DOHH2 (cell line): ENCODE measurements at regions not wholly inside any gene's neighbourhood (a gene's known extent, or its start where the extent isn't known, plus 50 kb on each side); places are given as distances from the start of the nearest gene placed in this dataset.

Source experiments
- H3F3A ChIP-seq: fragments of 200-600 bp; sonication (generic), shearing (Covaris generic); 2 replicates; pipeline ENCODE4 v1.6.0; 2016; ENCODE audit warnings: antibody characterized with exemption, mild to moderate bottlenecking; ENCODE audit not compliant: control insufficient read depth, insufficient read depth
- H3K27ac ChIP-seq: fragments of 200-600 bp; sonication (generic); 2 replicates; pipeline ENCODE4 v1.5.1; 2014; ENCODE audit warnings: low read depth, mild to moderate bottlenecking, low read length, moderate library complexity
- H3K27me3 ChIP-seq: fragments of 200-600 bp; sonication (generic); 2 replicates; pipeline ENCODE4 v1.6.1; 2014; ENCODE audit warnings: mild to moderate bottlenecking, low read length, mixed read lengths; ENCODE audit not compliant: control insufficient read depth
- H3K36me3 ChIP-seq: fragments of 200-600 bp; sonication (generic); 2 replicates; pipeline ENCODE4 v1.6.1; 2014; ENCODE audit warnings: mild to moderate bottlenecking, low read length, moderate library complexity, mixed read lengths; ENCODE audit not compliant: control insufficient read depth
- H3K4me1 ChIP-seq: fragments of 200-600 bp; sonication (generic); 2 replicates; pipeline ENCODE4 v1.6.1; 2014; ENCODE audit warnings: mild to moderate bottlenecking, low read length, mixed read lengths; ENCODE audit not compliant: control insufficient read depth
- H3K4me2 ChIP-seq: fragments of 200-600 bp; sonication (generic); 2 replicates; pipeline ENCODE4 v1.6.0; 2014; ENCODE audit warnings: mild to moderate bottlenecking, low read length, moderate library complexity
- H3K4me3 ChIP-seq: fragments of 200-600 bp; sonication (generic); 2 replicates; pipeline ENCODE4 v1.5.1; 2014; ENCODE audit warnings: mild to moderate bottlenecking, low read length, mixed read lengths
- H3K79me2 ChIP-seq: fragments of 200-600 bp; sonication (generic); 2 replicates; pipeline ENCODE4 v1.6.1; 2014; ENCODE audit warnings: mild to moderate bottlenecking, low read length, mixed read lengths; ENCODE audit not compliant: control insufficient read depth
- H3K9me2 ChIP-seq: fragments of 200-600 bp; sonication (generic); replicated peaks from 2 replicates; pipeline ENCODE4 v1.6.1; 2014; ENCODE audit warnings: mild to moderate bottlenecking, low read length, mixed read lengths; ENCODE audit not compliant: control insufficient read depth
- H3K9me3 ChIP-seq: fragments of 200-600 bp; sonication (generic); 2 replicates; pipeline ENCODE4 v1.6.1; 2014; ENCODE audit warnings: antibody characterized with exemption, low read length, mixed read lengths; ENCODE audit not compliant: control insufficient read depth, insufficient read depth
- H4K20me1 ChIP-seq: fragments of 200-600 bp; sonication (generic); 2 replicates; pipeline ENCODE4 v1.6.0; 2014; ENCODE audit warnings: low read depth, mild to moderate bottlenecking, antibody characterized with exemption, low read length, moderate library complexity; ENCODE audit not compliant: control insufficient read depth, insufficient read depth
- CTCF ChIP-seq: fragments of 200-600 bp; sonication (generic); IDR thresholded peaks from one replicate; pipeline ENCODE4 v1.5.1; 2014; ENCODE audit warnings: antibody characterized with exemption, mild to moderate bottlenecking, low read depth, low read length; ENCODE audit not compliant: poor library complexity, severe bottlenecking
- EZH2phosphoT487 ChIP-seq: fragments of 200-600 bp; sonication (generic); IDR thresholded peaks from 2 replicates; pipeline ENCODE4 v1.6.1; 2017; ENCODE audit warnings: borderline replicate concordance, mild to moderate bottlenecking, antibody characterized with exemption, low read length, moderate library complexity, mixed read lengths

- TF ChIP-seq EZH2phosphoT487 (no peak), CTCF (no peak)
- Histone ChIP-seq H3F3A (no peaks in the 10 kb centered on the region), H3K27me3 (no peaks in the 10 kb centered on the region), H3K4me2 (no peak overlapping the region), H3K9me3 (no peaks in the 10 kb centered on the region), H3K79me2 (no peaks in the 10 kb centered on the region), H3K36me3 (no peaks in the 10 kb centered on the region), H3K4me1 (no peaks in the 10 kb centered on the region), H4K20me1 (no peaks in the 10 kb centered on the region), H3K4me3 (no peak overlapping the region), H3K9me2 (no peaks in the 10 kb centered on the region), H3K27ac (no peak overlapping the region)
Observed at GRCh38 chr13:38415233-38415632, 65.6 kb downstream of the UFM1 start.

- Histone ChIP-seq H3F3A (no peaks in the 10 kb centered on the region), H3K36me3 (no peaks in the 10 kb centered on the region), H4K20me1 (no peaks in the 10 kb centered on the region), H3K9me2 (no peaks in the 10 kb centered on the region), H3K27ac (no peak overlapping the region), H3K9me3 (no peaks in the 10 kb centered on the region), H3K4me2 (no peak overlapping the region), H3K79me2 (no peaks in the 10 kb centered on the region), H3K27me3 (no peaks in the 10 kb centered on the region), H3K4me3 (no peak overlapping the region), H3K4me1 (no peaks in the 10 kb centered on the region)
- TF ChIP-seq EZH2phosphoT487: no peak
Observed at GRCh38 chr13:38417241-38417640, 67.6 kb downstream of the UFM1 start.

GRCh38 chr13:38417727-38418126 is 68.1 kb downstream of the UFM1 start:
- H3K79me2 ChIP-seq: no peaks in the 10 kb centered on the region
- no peaks in the 10 kb centered on the region for H3F3A ChIP-seq
- no peak overlapping the region for H3K4me3 ChIP-seq
- no peaks in the 10 kb centered on the region for H3K4me1 ChIP-seq
- H3K9me3 ChIP-seq: no peaks in the 10 kb centered on the region
- no peaks in the 10 kb centered on the region for H3K9me2 ChIP-seq
- no peak overlapping the region for H3K4me2 ChIP-seq
- no peaks in the 10 kb centered on the region for H4K20me1 ChIP-seq
- TF ChIP-seq EZH2phosphoT487 (no peak), CTCF (no peak)
- no peaks in the 10 kb centered on the region for H3K27me3 ChIP-seq
- H3K36me3 ChIP-seq: no peaks in the 10 kb centered on the region
- no peak overlapping the region for H3K27ac ChIP-seq

GRCh38 chr13:38418286-38418685 is 68.6 kb downstream of the UFM1 start:
- no peaks in the 10 kb centered on the region for H3F3A ChIP-seq
- H3K9me3 ChIP-seq: no peaks in the 10 kb centered on the region
- no peak for TF ChIP-seq EZH2phosphoT487
- TF ChIP-seq CTCF: no peak
- H3K9me2 ChIP-seq: no peaks in the 10 kb centered on the region
- H3K27ac ChIP-seq: no peak overlapping the region
- no peaks in the 10 kb centered on the region for H4K20me1 ChIP-seq
- no peaks in the 10 kb centered on the region for H3K4me1 ChIP-seq
- no peaks in the 10 kb centered on the region for H3K36me3 ChIP-seq
- no peaks in the 10 kb centered on the region for H3K27me3 ChIP-seq
- no peak overlapping the region for H3K4me3 ChIP-seq
- no peak overlapping the region for H3K4me2 ChIP-seq
- no peaks in the 10 kb centered on the region for H3K79me2 ChIP-seq
